H1 (cell line): ENCODE measurements at regions not wholly inside any gene's neighbourhood (a gene's known extent, or its start where the extent isn't known, plus 50 kb on each side); places are given as distances from the start of the nearest gene placed in this dataset.

ENCODE experiments used
- CHD2 ChIP-seq: IDR thresholded peaks from 2 replicates; pipeline ENCODE4 v1.6.1; 2012; ENCODE audit warnings: low read length, improper control_type of control experiment
- POLR2A ChIP-seq, 2 experiments: IDR thresholded peaks; 1 replicate in 1 of 2; 2 replicates in 1 of 2; pipeline ENCODE4 v1.6.1; 2011; ENCODE audit warnings: low read depth in 2 of 2, low read length in 2 of 2, mild to moderate bottlenecking in 2 of 2; ENCODE audit errors: control extremely low read depth in 1 of 2
- RXRA ChIP-seq: IDR thresholded peaks from 2 replicates; pipeline ENCODE4 v1.6.1; 2011; ENCODE audit warnings: low read depth, mild to moderate bottlenecking, low read length, moderate library complexity; ENCODE audit not compliant: insufficient read depth
- SP1 ChIP-seq: IDR thresholded peaks from 2 replicates; pipeline ENCODE4 v1.6.1; 2011; ENCODE audit warnings: low read depth, low read length
- TAF1 ChIP-seq: IDR thresholded peaks from 2 replicates; pipeline ENCODE4 v1.6.1; 2011; ENCODE audit warnings: mild to moderate bottlenecking, low read depth, low read length
- USF2 ChIP-seq: IDR thresholded peaks from 2 replicates; pipeline ENCODE4 v1.6.1; 2011; ENCODE audit warnings: low read length, improper control_type of control experiment

- TF ChIP-seq CHD2 (no peak), TAF1 (no peak), POLR2A (IDR thresholded peaks at IDR 0.05; ENCODE audit: control extremely low read depth in 1 of 2, low read depth in 2 of 2, low read length in 2 of 2) (no peak), SP1 (no peak), USF2 (no peak), RXRA (no peak)
Observed at GRCh38 chr1:190963321-190963720, 485.7 kb upstream of the BRINP3 start.
